Panc1 (cell line): ENCODE measurements at regions not wholly inside any gene's neighbourhood (a gene's known extent, or its start where the extent isn't known, plus 50 kb on each side); places are given as distances from the start of the nearest gene placed in this dataset.

Experiments used
- ATAC-seq: fragments of 200-7000 bp; cut with Tn5 transposase; 2 replicates; pipeline ENCODE4 v1.9.1; 2020; ENCODE audit warnings: mild to moderate bottlenecking, moderate library complexity
- BruUV-seq: library from RNA; stranded (reverse); fragments of 400-500 nt; replicated peaks from 2 replicates; lab custom pipeline; 2021; lab: Mats Ljungman, UMichigan
- CTCF ChIA-PET: fragments of 300-600 bp; sonication (Branson Sonifier 250); formaldehyde crosslinking; loops from one replicate; lab custom pipeline; 2022; ENCODE audit warnings: antibody characterized with exemption; lab: Charles Lee
- POLR2A ChIA-PET: fragments of 300-600 bp; sonication (Branson Sonifier 250); formaldehyde crosslinking; loops from one replicate; lab custom pipeline; 2022; ENCODE audit warnings: antibody characterized with exemption; lab: Charles Lee
- DNase-seq: peaks from one replicate; pipeline ENCODE4 v3.0.0-alpha.2; 2010; ENCODE audit warnings: low read depth, low spot score
- H3K27ac ChIP-seq: 2 replicates; pipeline ENCODE4 v1.5.1; 2011; ENCODE audit warnings: mild to moderate bottlenecking, low read length, inconsistent platforms
- H3K27me3 ChIP-seq: fragments of 200-500 bp; sonication (Bioruptor generic); 2 replicates; pipeline ENCODE4 v1.6.0; 2014; ENCODE audit warnings: low read length, inconsistent platforms; ENCODE audit not compliant: control insufficient read depth, insufficient read depth
- H3K36me3 ChIP-seq: fragments of 200-500 bp; sonication (Bioruptor generic); 2 replicates; pipeline ENCODE4 v1.5.1; 2014; ENCODE audit warnings: inconsistent platforms, mild to moderate bottlenecking, low read length, moderate library complexity; ENCODE audit not compliant: control insufficient read depth, insufficient read depth
- H3K4me1 ChIP-seq: 2 replicates; pipeline ENCODE4 v1.5.1; 2011; ENCODE audit warnings: inconsistent platforms, mild to moderate bottlenecking, low read length, moderate library complexity; ENCODE audit not compliant: control insufficient read depth, insufficient read depth
- H3K4me3 ChIP-seq, 2 experiments: 2 replicates each; pipeline ENCODE4 v1.5.1; 2011 to 2012; ENCODE audit warnings: low read depth in 2 of 2, low read length in 2 of 2, mild to moderate bottlenecking in 2 of 2, inconsistent platforms in 1 of 2, moderate library complexity in 1 of 2
- H3K9me3 ChIP-seq: fragments of 200-500 bp; sonication (Bioruptor generic); 2 replicates; pipeline ENCODE4 v1.5.1; 2014; ENCODE audit warnings: low read depth, mild to moderate bottlenecking, inconsistent platforms, low read length, moderate library complexity; ENCODE audit not compliant: control insufficient read depth, insufficient read depth
- CTCF ChIP-seq: fragments of 450-650 bp; IDR thresholded peaks from 2 replicates; pipeline ENCODE4 v1.5.1; 2017; ENCODE audit warnings: mild to moderate bottlenecking
- POLR2AphosphoS5 ChIP-seq: IDR thresholded peaks from 2 replicates; pipeline ENCODE4 v1.6.1; 2012; ENCODE audit warnings: mild to moderate bottlenecking, low read depth, low read length, moderate library complexity
- SIN3A ChIP-seq: IDR thresholded peaks from 2 replicates; pipeline ENCODE4 v1.6.1; 2012; ENCODE audit warnings: low read depth, mild to moderate bottlenecking, low read length, moderate library complexity, borderline replicate concordance; ENCODE audit not compliant: insufficient read depth
- TCF7L2 ChIP-seq: IDR thresholded peaks from 2 replicates; pipeline ENCODE4 v1.6.1; 2011; ENCODE audit warnings: mild to moderate bottlenecking, low read depth, low read length, inconsistent platforms
- in situ Hi-C: cut with HindIII; loops from 2 replicates; pipeline ENCODE4 v1.10.0; 2016; ENCODE audit warnings: low sequenced_read_pairs, low pct_unique_long_range_greater_than_20kb
- intact Hi-C: fragments of 100-400 bp; cut with micrococcal nuclease; formaldehyde crosslinking; loops from one replicate; pipeline ENCODE4 v1.10.0; 2022; ENCODE audit not compliant: unreplicated experiment
- TF ChIP-seq, protein P1 (sequence below), 2 experiments: IDR thresholded peaks; 2 replicates each; pipeline ENCODE4 v1.6.1; 2011 to 2012; ENCODE audit warnings: low read depth in 2 of 2, control low read depth in 1 of 2, low read length in 1 of 2, mild to moderate bottlenecking in 1 of 2, moderate library complexity in 1 of 2; ENCODE audit not compliant: insufficient read depth in 1 of 2

DNA sequence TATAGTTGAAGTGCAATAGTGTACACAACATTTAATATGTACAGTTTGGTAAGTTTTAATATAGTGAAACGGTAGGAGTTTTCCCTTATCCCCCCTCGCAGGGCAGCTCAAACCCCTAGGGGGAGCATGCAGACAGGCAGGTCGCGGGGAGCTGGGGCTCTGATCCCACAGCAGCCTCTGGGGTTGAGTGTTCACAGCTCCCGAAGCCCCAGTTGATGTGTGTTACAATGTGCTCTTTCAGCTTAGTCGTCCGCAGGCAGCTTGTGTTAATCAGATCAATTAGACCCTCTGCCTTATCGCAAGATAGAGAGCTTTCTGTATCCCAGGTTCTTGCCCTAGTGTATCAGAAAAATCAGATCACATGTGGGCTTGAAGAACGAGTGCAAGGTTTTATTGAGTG lies 143.1 kb upstream of the CHRNA7 start:
- H3K4me1 ChIP-seq, result no peaks in the 10 kb centered on the region
- in situ Hi-C loops, result no loop called here
- CTCF ChIA-PET, result interaction anchor here (0.6 kb wide), 1 partner anchor 265 kb away, joined by 4 read pairs; no protein-coding TSS in a partner anchor
- no peak overlapping the region for H3K27ac ChIP-seq
- DNase-seq, result no peak
- ATAC-seq, result no peak
- BruUV-seq, result no TSS peak
- intact Hi-C loops, result no loop called here
- no peak overlapping the region for H3K4me3 ChIP-seq
- no peaks in the 10 kb centered on the region for H3K27me3 ChIP-seq
- POLR2A ChIA-PET, result no interaction called here
- no peaks in the 10 kb centered on the region for H3K36me3 ChIP-seq
- no peaks in the 10 kb centered on the region; the same call in 1 of the 2 replicates for H3K9me3 ChIP-seq
- TF ChIP-seq POLR2AphosphoS5 (no peak), CTCF (no peak), TCF7L2 (no peak), SIN3A (no peak)
- TF ChIP-seq, protein P1, sequence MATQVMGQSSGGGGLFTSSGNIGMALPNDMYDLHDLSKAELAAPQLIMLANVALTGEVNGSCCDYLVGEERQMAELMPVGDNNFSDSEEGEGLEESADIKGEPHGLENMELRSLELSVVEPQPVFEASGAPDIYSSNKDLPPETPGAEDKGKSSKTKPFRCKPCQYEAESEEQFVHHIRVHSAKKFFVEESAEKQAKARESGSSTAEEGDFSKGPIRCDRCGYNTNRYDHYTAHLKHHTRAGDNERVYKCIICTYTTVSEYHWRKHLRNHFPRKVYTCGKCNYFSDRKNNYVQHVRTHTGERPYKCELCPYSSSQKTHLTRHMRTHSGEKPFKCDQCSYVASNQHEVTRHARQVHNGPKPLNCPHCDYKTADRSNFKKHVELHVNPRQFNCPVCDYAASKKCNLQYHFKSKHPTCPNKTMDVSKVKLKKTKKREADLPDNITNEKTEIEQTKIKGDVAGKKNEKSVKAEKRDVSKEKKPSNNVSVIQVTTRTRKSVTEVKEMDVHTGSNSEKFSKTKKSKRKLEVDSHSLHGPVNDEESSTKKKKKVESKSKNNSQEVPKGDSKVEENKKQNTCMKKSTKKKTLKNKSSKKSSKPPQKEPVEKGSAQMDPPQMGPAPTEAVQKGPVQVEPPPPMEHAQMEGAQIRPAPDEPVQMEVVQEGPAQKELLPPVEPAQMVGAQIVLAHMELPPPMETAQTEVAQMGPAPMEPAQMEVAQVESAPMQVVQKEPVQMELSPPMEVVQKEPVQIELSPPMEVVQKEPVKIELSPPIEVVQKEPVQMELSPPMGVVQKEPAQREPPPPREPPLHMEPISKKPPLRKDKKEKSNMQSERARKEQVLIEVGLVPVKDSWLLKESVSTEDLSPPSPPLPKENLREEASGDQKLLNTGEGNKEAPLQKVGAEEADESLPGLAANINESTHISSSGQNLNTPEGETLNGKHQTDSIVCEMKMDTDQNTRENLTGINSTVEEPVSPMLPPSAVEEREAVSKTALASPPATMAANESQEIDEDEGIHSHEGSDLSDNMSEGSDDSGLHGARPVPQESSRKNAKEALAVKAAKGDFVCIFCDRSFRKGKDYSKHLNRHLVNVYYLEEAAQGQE (IDR thresholded peaks at IDR 0.05; ENCODE audit: insufficient read depth in 1 of 2, low read depth in 2 of 2, low read length in 1 of 2), result no peak

GRCh38 chr15:31892513-31892912 lies 137.8 kb upstream of the CHRNA7 start:
- no peak overlapping the region for H3K27ac ChIP-seq
- H3K9me3 ChIP-seq, result no peaks in the 10 kb centered on the region
- DNase-seq (no peak), ATAC-seq (no peak)
- no peak overlapping the region for H3K4me3 ChIP-seq
- ChIA-PET POLR2A (no interaction called here), CTCF (no interaction called here)
- intact Hi-C loops (no loop called here), in situ Hi-C loops (no loop called here)
- no peaks in the 10 kb centered on the region for H3K36me3 ChIP-seq
- TF ChIP-seq CTCF (no peak), SIN3A (no peak), TCF7L2 (no peak), POLR2AphosphoS5 (no peak)
- TF ChIP-seq, protein P1 (IDR thresholded peaks at IDR 0.05; ENCODE audit: insufficient read depth in 1 of 2, low read depth in 2 of 2, low read length in 1 of 2), result no peak
- BruUV-seq, result no TSS peak
- H3K4me1 ChIP-seq, result no peaks in the 10 kb centered on the region
- H3K27me3 ChIP-seq, result no peaks in the 10 kb centered on the region
